Neuronal stem cell (in vitro differentiated cells): ENCODE measurements at regions not wholly inside any gene's neighbourhood (a gene's known extent, or its start where the extent isn't known, plus 50 kb on each side); places are given as distances from the start of the nearest gene placed in this dataset.
"Not testable (repeated sequence)": the region's sequence is repeated elsewhere in the genome, so short reads cannot be mapped to it uniquely, and the experiment has no call there.

Source experiments
- DNase-seq: peaks from one replicate; pipeline ENCODE4 v3.0.0-alpha.2; 2013; ENCODE audit warnings: low spot score
- H2AFZ ChIP-seq: one replicate; pipeline ENCODE4 v1.6.1; 2013; ENCODE audit warnings: mild to moderate bottlenecking, low read length, inconsistent platforms
- H2AK5ac ChIP-seq: 2 replicates; pipeline ENCODE4 v1.6.1; 2013; ENCODE audit warnings: low read depth, mild to moderate bottlenecking, inconsistent platforms, low read length, moderate library complexity, mixed read lengths
- H2BK120ac ChIP-seq: 2 replicates; pipeline ENCODE4 v1.6.1; 2013; ENCODE audit warnings: low read depth, mild to moderate bottlenecking, inconsistent platforms, low read length, moderate library complexity, mixed read lengths
- H2BK12ac ChIP-seq: one replicate; pipeline ENCODE4 v1.6.1; 2013; ENCODE audit warnings: low read length, inconsistent platforms
- H2BK15ac ChIP-seq: 2 replicates; pipeline ENCODE4 v1.6.1; 2013; ENCODE audit warnings: mild to moderate bottlenecking, low read length, inconsistent platforms, mixed read lengths
- H2BK5ac ChIP-seq: one replicate; pipeline ENCODE4 v1.6.1; 2013; ENCODE audit warnings: inconsistent platforms, mild to moderate bottlenecking, low read length, moderate library complexity
- H3K14ac ChIP-seq: one replicate; pipeline ENCODE4 v1.6.1; 2013; ENCODE audit warnings: low read length, inconsistent platforms
- H3K18ac ChIP-seq: 2 replicates; pipeline ENCODE4 v1.6.1; 2013; ENCODE audit warnings: low read length, inconsistent platforms
- H3K23ac ChIP-seq: 2 replicates; pipeline ENCODE4 v1.6.1; 2013; ENCODE audit warnings: low read depth, mild to moderate bottlenecking, mixed read lengths, low read length, inconsistent platforms; ENCODE audit not compliant: poor library complexity
- H3K27ac ChIP-seq: replicated peaks from 3 replicates; pipeline ENCODE4 v1.5.1; 2013; ENCODE audit warnings: low read length, inconsistent platforms
- H3K27me3 ChIP-seq, 3 experiments: 2 replicates each; pipeline ENCODE4 v1.6.1; 2013; ENCODE audit warnings: low read length in 3 of 3, mild to moderate bottlenecking in 2 of 3, inconsistent platforms in 1 of 3, low read depth in 1 of 3, mixed read lengths in 1 of 3, moderate library complexity in 1 of 3; ENCODE audit not compliant: control insufficient read depth in 3 of 3, insufficient read depth in 3 of 3
- H3K36me3 ChIP-seq, 2 donors: replicated peaks in 1 of 2; 2 replicates each; pipeline ENCODE4 v1.6.1; 2013; ENCODE audit warnings: low read length in 2 of 2; ENCODE audit not compliant: control insufficient read depth in 2 of 2, insufficient read depth in 2 of 2
- H3K4ac ChIP-seq: 2 replicates; pipeline ENCODE4 v1.6.1; 2013; ENCODE audit warnings: inconsistent platforms, mild to moderate bottlenecking, low read length, moderate library complexity
- H3K4me1 ChIP-seq, 2 donors: 1 replicate in 1 of 2; 2 replicates in 1 of 2; pipeline ENCODE4 v1.6.1; 2013; ENCODE audit warnings: low read length in 2 of 2, low read depth in 1 of 2; ENCODE audit not compliant: control insufficient read depth in 2 of 2, insufficient read depth in 1 of 2
- H3K4me2 ChIP-seq: one replicate; pipeline ENCODE4 v1.6.1; 2013; ENCODE audit warnings: mild to moderate bottlenecking, low read length, inconsistent platforms; ENCODE audit not compliant: insufficient read depth, poor library complexity, severe bottlenecking
- H3K4me3 ChIP-seq, 2 donors: 2 replicates each; pipeline ENCODE4 v1.5.1; 2013; ENCODE audit warnings: low read length in 2 of 2, mild to moderate bottlenecking in 2 of 2, inconsistent platforms in 1 of 2, moderate library complexity in 1 of 2
- H3K79me1 ChIP-seq: one replicate; pipeline ENCODE4 v1.6.1; 2013; ENCODE audit warnings: low read depth, mild to moderate bottlenecking, inconsistent platforms, low read length, moderate library complexity
- H3K9ac ChIP-seq: one replicate; pipeline ENCODE4 v1.6.1; 2013; ENCODE audit warnings: mild to moderate bottlenecking, low read depth, low read length, inconsistent platforms; ENCODE audit not compliant: poor library complexity
- H3K9me3 ChIP-seq, 2 donors: replicated peaks in 1 of 2; 2 replicates each; pipeline versions ENCODE3 to v1.6.1; 2013; ENCODE audit warnings: low read length in 2 of 2, mild to moderate bottlenecking in 2 of 2, inconsistent platforms in 1 of 2, low read depth in 1 of 2, mixed read lengths in 1 of 2, moderate library complexity in 1 of 2; ENCODE audit not compliant: control insufficient read depth in 2 of 2, insufficient read depth in 1 of 2
- H4K8ac ChIP-seq: one replicate; pipeline ENCODE4 v1.6.1; 2013; ENCODE audit warnings: low read depth, mild to moderate bottlenecking, inconsistent platforms, low read length, moderate library complexity
- H4K91ac ChIP-seq: one replicate; pipeline ENCODE4 v1.6.1; 2013; ENCODE audit warnings: low read length, low read depth, mild to moderate bottlenecking, inconsistent platforms; ENCODE audit not compliant: poor library complexity
- WGBS, 2 donors: extraction: QIAGEN DNeasy Blood & Tissue Kit; methylation state at CpG; one replicate each; pipeline ENCODE4 v1.1.7; 2013; ENCODE audit warnings: missing lambda C conversion rate in 2 of 2, mixed read lengths in 1 of 2; ENCODE audit not compliant: insufficient read length in 2 of 2, insufficient replicate concordance in 1 of 2; ENCODE audit errors: extremely low coverage in 2 of 2; 5-methylcytosine and 5-hydroxymethylcytosine counted together

DNA sequence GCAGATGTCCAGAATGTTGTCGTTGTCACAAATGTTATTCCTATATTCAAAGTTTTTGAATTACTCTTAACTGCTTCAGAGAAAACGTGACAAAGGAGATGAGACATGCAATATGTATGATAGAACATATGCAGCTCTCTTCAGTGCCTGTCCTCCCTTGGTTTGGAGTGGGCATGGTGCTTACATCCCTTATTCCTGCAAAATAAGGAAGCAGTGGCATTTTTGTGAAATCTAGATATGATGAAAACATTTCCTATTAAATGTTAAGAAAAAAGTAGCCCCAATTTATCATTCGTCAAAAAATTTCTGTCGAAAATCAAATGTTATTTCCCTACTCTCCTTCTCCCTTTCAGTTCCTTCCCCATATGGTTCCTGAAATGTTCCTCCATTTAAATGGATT lies 457.5 kb upstream of the FANCL start:
- Histone ChIP-seq H3K9me3 (no peaks in the 10 kb centered on the region), H3K18ac (no peak overlapping the region), H3K9ac (no peak overlapping the region), H2BK12ac (no peak overlapping the region), H2AFZ (no peak overlapping the region), H2BK120ac (no peak overlapping the region), H3K79me1 (no peaks in the 10 kb centered on the region), H3K4me1 (peaks cover 0 to 3% of the 10 kb centered on the region in 2 donors), H3K23ac (no peak overlapping the region), H3K4me2 (no peak overlapping the region), H3K36me3 (no peaks in the 10 kb centered on the region), H3K27me3 (no peaks in the 10 kb centered on the region), H2BK5ac (no peak overlapping the region), H4K91ac (no peak overlapping the region), H3K14ac (no peak overlapping the region), H4K8ac (no peak overlapping the region), H2AK5ac (no peak overlapping the region), H3K4ac (no peak overlapping the region), H2BK15ac (no peak overlapping the region), H3K27ac (no peak overlapping the region), H3K4me3 (no peak overlapping the region)
- WGBS, 2 donors = no CpG with 5 or more reads among the region's 4 CpGs
- DNase-seq = no peak

DNA sequence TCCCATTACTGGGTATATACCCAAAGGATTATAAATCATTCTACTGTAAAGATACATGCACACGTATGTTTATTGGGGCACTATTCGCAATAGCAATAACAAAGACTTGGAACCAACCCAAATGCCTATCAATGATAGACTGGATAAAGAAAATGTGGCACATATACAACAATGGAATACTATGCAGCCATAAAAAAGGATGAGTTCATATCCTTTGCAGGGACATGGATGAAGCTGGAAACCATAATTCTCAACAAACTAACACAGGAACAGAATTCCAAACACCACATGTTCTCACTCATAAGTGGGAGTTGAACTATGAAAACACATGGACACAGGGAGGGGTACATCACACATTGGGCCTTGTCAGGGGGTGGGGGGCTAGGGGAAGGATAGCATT lies 453.0 kb upstream of the FANCL start:
- H3K9ac ChIP-seq, H2BK15ac ChIP-seq, H3K4me1 ChIP-seq, H4K91ac ChIP-seq, H3K79me1 ChIP-seq, H2AK5ac ChIP-seq, DNase-seq, H2BK120ac ChIP-seq, H2AFZ ChIP-seq, H2BK12ac ChIP-seq, H3K23ac ChIP-seq, H3K4me2 ChIP-seq, H3K27ac ChIP-seq, H2BK5ac ChIP-seq, H3K14ac ChIP-seq, H3K27me3 ChIP-seq, H3K4ac ChIP-seq, H3K4me3 ChIP-seq, H4K8ac ChIP-seq, H3K9me3 ChIP-seq, H3K18ac ChIP-seq, H3K36me3 ChIP-seq: not testable (repeated sequence)
- no CpG with 5 or more reads among the region's 2 CpGs for WGBS, 2 donors

DNA sequence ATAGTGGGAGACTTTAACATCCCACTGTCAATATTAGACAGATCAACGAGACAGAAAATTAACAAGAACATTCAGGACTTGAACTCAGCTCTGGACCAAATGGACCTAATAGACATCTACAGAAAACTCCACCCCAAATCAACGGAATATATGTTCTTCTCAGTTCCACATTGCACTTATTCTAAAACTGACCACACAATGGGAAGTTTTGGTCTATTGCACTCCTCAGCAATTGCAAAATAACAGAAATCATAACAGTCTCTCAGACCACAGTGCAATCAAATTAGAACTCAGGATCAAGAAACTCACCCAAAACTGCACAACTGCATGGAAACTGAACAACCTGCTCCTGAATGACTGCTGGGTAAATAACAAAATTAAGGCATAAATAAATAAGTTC lies 449.9 kb upstream of the FANCL start:
- H3K4me2 ChIP-seq, H3K79me1 ChIP-seq, H3K9ac ChIP-seq, H4K91ac ChIP-seq, H3K4ac ChIP-seq, H3K27ac ChIP-seq, H2BK120ac ChIP-seq, H3K23ac ChIP-seq, H3K4me1 ChIP-seq, H2BK5ac ChIP-seq, H4K8ac ChIP-seq, H2BK12ac ChIP-seq, H3K14ac ChIP-seq, H2AK5ac ChIP-seq, DNase-seq, H3K36me3 ChIP-seq, H3K18ac ChIP-seq, H2AFZ ChIP-seq, H3K27me3 ChIP-seq, H3K9me3 ChIP-seq, H2BK15ac ChIP-seq, H3K4me3 ChIP-seq: not testable (repeated sequence)
- no CpG with 5 or more reads among the region's 2 CpGs for WGBS, 2 donors

DNA sequence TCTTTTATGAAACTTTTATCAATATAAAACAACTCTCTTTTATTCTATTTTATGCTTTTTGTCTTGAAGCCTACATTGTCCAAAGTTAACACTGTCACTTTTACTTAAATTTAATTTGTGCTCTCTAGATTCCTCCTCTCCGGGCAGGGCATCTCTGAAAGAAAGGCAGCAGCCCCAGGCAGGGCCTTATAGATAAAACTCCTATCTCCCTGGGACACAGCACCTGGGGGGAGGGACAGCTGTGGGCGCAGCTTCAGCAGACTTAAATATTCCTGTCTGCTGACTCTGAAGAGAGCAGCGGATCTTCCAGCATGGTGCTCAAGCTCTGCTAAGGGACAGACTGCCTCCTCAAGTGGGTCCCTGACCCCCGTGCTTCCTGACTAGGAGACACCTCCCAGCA lies 447.7 kb upstream of the FANCL start:
- Histone ChIP-seq H3K27ac (no peak overlapping the region), H3K4me2 (no peak overlapping the region), H3K79me1 (no peaks in the 10 kb centered on the region), H2BK12ac (no peak overlapping the region), H3K9ac (no peak overlapping the region), H3K4me3 (no peak overlapping the region), H2BK15ac (no peak overlapping the region), H3K27me3 (no peaks in the 10 kb centered on the region), H2BK120ac (no peak overlapping the region), H3K9me3 (no peaks in the 10 kb centered on the region), H2AK5ac (no peak overlapping the region), H4K91ac (no peak overlapping the region), H3K23ac (no peak overlapping the region), H3K36me3 (no peaks in the 10 kb centered on the region), H2AFZ (no peak overlapping the region), H2BK5ac (no peak overlapping the region), H4K8ac (no peak overlapping the region), H3K14ac (no peak overlapping the region), H3K4me1 (no peaks in the 10 kb centered on the region), H3K4ac (no peak overlapping the region), H3K18ac (no peak overlapping the region)
- no peak for DNase-seq
- no CpG with 5 or more reads among the region's 4 CpGs for WGBS, 2 donors
